HEK293 (cell line): ENCODE measurements at regions not wholly inside any gene's neighbourhood (a gene's known extent, or its start where the extent isn't known, plus 50 kb on each side); places are given as distances from the start of the nearest gene placed in this dataset.
"Not testable (repeated sequence)": the region's sequence is repeated elsewhere in the genome, so short reads cannot be mapped to it uniquely, and the experiment has no call there.

Experiments used
- CTCF ChIA-PET: fragments of 350-600 bp; formaldehyde crosslinking; extraction: SDS; loops from one replicate; lab custom pipeline; 2021; ENCODE audit warnings: antibody characterized with exemption; lab: Yijun Ruan, JAX
- POLR2A ChIA-PET: fragments of 300-600 bp; formaldehyde crosslinking; extraction: SDS; loops from one replicate; lab custom pipeline; 2020; ENCODE audit warnings: antibody characterized with exemption, inconsistent platforms; lab: Yijun Ruan, JAX
- H3K27ac ChIP-seq: fragments of 200-500 bp; sonication (Bioruptor generic); 2 replicates; pipeline ENCODE4 v1.5.1; 2014; ENCODE audit warnings: low read depth, low read length, control low read depth, inconsistent platforms; ENCODE audit errors: extremely low read depth
- H3K36me3 ChIP-seq, 2 experiments: fragments of 200-500 bp in 1 of 2; sonication (Bioruptor generic) in 1 of 2; 1 replicate in 1 of 2; 2 replicates in 1 of 2; pipeline ENCODE4 v1.5.1; 2014 to 2017; ENCODE audit warnings: inconsistent platforms in 2 of 2, low read length in 2 of 2; ENCODE audit not compliant: control insufficient read depth in 2 of 2, insufficient read depth in 1 of 2
- H3K4me1 ChIP-seq: fragments of 200-500 bp; sonication (Bioruptor generic); 2 replicates; pipeline ENCODE4 v1.5.1; 2014; ENCODE audit warnings: mild to moderate bottlenecking, low read length, inconsistent platforms; ENCODE audit not compliant: control insufficient read depth, insufficient read depth
- H3K4me3 ChIP-seq: 2 replicates; pipeline ENCODE4 v1.5.1; 2011; ENCODE audit warnings: low read depth, mild to moderate bottlenecking, control low read depth, low read length, moderate library complexity
- H3K9me3 ChIP-seq: fragments of 200-500 bp; sonication (Bioruptor generic); 2 replicates; pipeline ENCODE4 v1.5.1; 2014; ENCODE audit warnings: low read depth, low read length, inconsistent platforms; ENCODE audit not compliant: control insufficient read depth, insufficient read depth

- H3K4me3 ChIP-seq, H3K27ac ChIP-seq, CTCF ChIA-PET, POLR2A ChIA-PET, H3K9me3 ChIP-seq, H3K4me1 ChIP-seq, H3K36me3 ChIP-seq: not testable (repeated sequence)
Observed at GRCh38 chr2:111465521-111465920, 344.8 kb downstream of the BCL2L11 start.

- H3K4me3 ChIP-seq, POLR2A ChIA-PET, H3K27ac ChIP-seq, H3K36me3 ChIP-seq, CTCF ChIA-PET, H3K9me3 ChIP-seq, H3K4me1 ChIP-seq: not testable (repeated sequence)
Observed at GRCh38 chr2:111466744-111467143, 346.0 kb downstream of the BCL2L11 start.

GRCh38 chr2:111470924-111471323 is 350.2 kb downstream of the BCL2L11 start:
- POLR2A ChIA-PET, H3K27ac ChIP-seq, H3K36me3 ChIP-seq, H3K4me3 ChIP-seq, H3K4me1 ChIP-seq, CTCF ChIA-PET, H3K9me3 ChIP-seq: not testable (repeated sequence)

GRCh38 chr2:111471791-111472530 is 351.2 kb downstream of the BCL2L11 start:
- CTCF ChIA-PET, H3K27ac ChIP-seq, H3K4me3 ChIP-seq, H3K36me3 ChIP-seq, H3K9me3 ChIP-seq, H3K4me1 ChIP-seq, POLR2A ChIA-PET: not testable (repeated sequence)

GRCh38 chr2:111472844-111473403 is 352.2 kb downstream of the BCL2L11 start:
- H3K27ac ChIP-seq, H3K4me1 ChIP-seq, CTCF ChIA-PET, POLR2A ChIA-PET, H3K36me3 ChIP-seq, H3K4me3 ChIP-seq, H3K9me3 ChIP-seq: not testable (repeated sequence)

- CTCF ChIA-PET, H3K27ac ChIP-seq, H3K4me3 ChIP-seq, H3K4me1 ChIP-seq, POLR2A ChIA-PET, H3K36me3 ChIP-seq, H3K9me3 ChIP-seq: not testable (repeated sequence)
Observed at GRCh38 chr2:111473522-111473921, 352.8 kb downstream of the BCL2L11 start.

- POLR2A ChIA-PET, H3K4me3 ChIP-seq, H3K27ac ChIP-seq, CTCF ChIA-PET, H3K36me3 ChIP-seq, H3K4me1 ChIP-seq, H3K9me3 ChIP-seq: not testable (repeated sequence)
Observed at GRCh38 chr2:111474198-111474705, 353.5 kb downstream of the BCL2L11 start.

- H3K27ac ChIP-seq, H3K36me3 ChIP-seq, H3K4me3 ChIP-seq, POLR2A ChIA-PET, H3K4me1 ChIP-seq, CTCF ChIA-PET, H3K9me3 ChIP-seq: not testable (repeated sequence)
Observed at GRCh38 chr2:111478335-111478734, 357.6 kb downstream of the BCL2L11 start.

GRCh38 chr2:111478871-111479318 is 358.2 kb downstream of the BCL2L11 start:
- CTCF ChIA-PET, POLR2A ChIA-PET, H3K4me3 ChIP-seq, H3K27ac ChIP-seq, H3K36me3 ChIP-seq, H3K9me3 ChIP-seq, H3K4me1 ChIP-seq: not testable (repeated sequence)
